Ovary (tissue), 7 donors: ENCODE measurements at regions not wholly inside any gene's neighbourhood (a gene's known extent, or its start where the extent isn't known, plus 50 kb on each side); places are given as distances from the start of the nearest gene placed in this dataset.

ENCODE experiments used
- DNase-seq, 5 donors: peaks; one replicate each; pipeline ENCODE4 v3.0.0-alpha.2; 2019 to 2020
- H3K27ac ChIP-seq, 2 donors: fragments of 200-600 bp; one replicate each; pipeline versions ENCODE4 v1.5.1 to v1.8.0; 2019 to 2022
- H3K27me3 ChIP-seq: fragments of 200-600 bp; one replicate; pipeline ENCODE4 v1.8.0; 2022
- H3K36me3 ChIP-seq: fragments of 200-600 bp; sonication (generic); one replicate; pipeline ENCODE4 v1.5.1; 2019
- H3K4me1 ChIP-seq: one replicate; pipeline ENCODE4 v1.8.1; 2013; ENCODE audit warnings: mild to moderate bottlenecking, moderate library complexity; ENCODE audit not compliant: insufficient read depth
- H3K4me3 ChIP-seq: fragments of 200-600 bp; sonication (generic); one replicate; pipeline ENCODE4 v1.5.1; 2017
- H3K9me3 ChIP-seq, 2 donors: fragments of 200-600 bp in 1 of 2; sonication (generic) in 1 of 2; one replicate each; pipeline versions ENCODE4 v1.5.1 to v1.8.1; 2013 to 2019; ENCODE audit warnings: mild to moderate bottlenecking in 1 of 2, moderate library complexity in 1 of 2
- CTCF ChIP-seq, 3 donors: fragments of 450-650 bp in 2 of 3; fragments of 200-600 bp in 1 of 3; IDR thresholded peaks; one replicate each; pipeline versions ENCODE4 v1.5.1 to v1.8.0; 2016 to 2022; ENCODE audit warnings: antibody characterized with exemption in 3 of 3, mild to moderate bottlenecking in 1 of 3
- EP300 ChIP-seq: sonication (generic); formaldehyde crosslinking; IDR thresholded peaks from one replicate; pipeline ENCODE4 v1.6.1; 2017; ENCODE audit warnings: antibody characterized with exemption
- POLR2A ChIP-seq: fragments of 450-650 bp; IDR thresholded peaks from one replicate; pipeline ENCODE4 v1.6.1; 2017; ENCODE audit warnings: antibody characterized with exemption, mild to moderate bottlenecking, moderate library complexity
- WGBS, 3 donors: extraction: QIAGEN DNeasy Blood & Tissue Kit in 1 of 3; methylation state at CpG; one replicate each; pipeline versions ENCODE4 v1.1.5 to v1.1.7; 2013 to 2017; 5-methylcytosine and 5-hydroxymethylcytosine counted together
- intact Hi-C, 4 donors: fragments of 100-400 bp; cut with DNase I; formaldehyde crosslinking; loops; one replicate each; pipeline versions ENCODE4 v1.11.0 to v1.15.1; 2022 to 2023
- donor health status: DM: no; HTN: no; CAD: no; lungs with moderate emphysema.
- donor health status: DM: no; HTN: no; CAD: no.
- donor health status: Bipolar disorder and iron deficiency.
- donor health status: DM: no; HTN: no; CAD: no.
- donor health status: DM: yes; HTN: yes; CAD: no.

- no peaks in the 10 kb centered on the region for H3K4me1 ChIP-seq
- H3K9me3 ChIP-seq: no peaks in the 10 kb centered on the region
- H3K27ac ChIP-seq: no peak overlapping the region
- no peak for DNase-seq
- TF ChIP-seq CTCF (IDR thresholded peaks at IDR 0.05) (no peak), EP300 (no peak), POLR2A (no peak)
- no peaks in the 10 kb centered on the region for H3K36me3 ChIP-seq
- WGBS, 3 donors: 64 to 70% (median 69%) methylated on average over 1 of the region's 1 CpG
- no peaks in the 10 kb centered on the region for H3K27me3 ChIP-seq
- intact Hi-C loops: no loop called here
- H3K4me3 ChIP-seq: no peak overlapping the region
Measured at GRCh38 chr4:137082061-137082460, 450.2 kb downstream of the PCDH18 start.

- DNase-seq: peak in 1 of 5 donors; percentile 17
- WGBS, 3 donors: 74 to 93% (median 81%) methylated on average over 3 of the region's 3 CpGs
- no peaks in the 10 kb centered on the region for H3K27me3 ChIP-seq
- H3K27ac ChIP-seq: no peak overlapping the region
- TF ChIP-seq EP300: no peak
- TF ChIP-seq CTCF (IDR thresholded peaks at IDR 0.05): no peak
- no peak for TF ChIP-seq POLR2A
- H3K36me3 ChIP-seq: no peaks in the 10 kb centered on the region
- H3K4me1 ChIP-seq: no peaks in the 10 kb centered on the region
- H3K9me3 ChIP-seq: no peaks in the 10 kb centered on the region
- intact Hi-C loops: no loop called here
- H3K4me3 ChIP-seq: no peak overlapping the region
Measured at GRCh38 chr4:137076908-137077307, 455.4 kb downstream of the PCDH18 start.

GRCh38 chr4:137075586-137075985, 456.7 kb downstream of the PCDH18 start:
- no peak for TF ChIP-seq EP300
- TF ChIP-seq CTCF (IDR thresholded peaks at IDR 0.05): no peak
- no peak for TF ChIP-seq POLR2A
- WGBS, 3 donors: 80 to 89% (median 81%) methylated on average over 4 of the region's 4 CpGs
- Histone ChIP-seq H3K4me1 (no peaks in the 10 kb centered on the region), H3K27ac (no peak overlapping the region), H3K27me3 (no peaks in the 10 kb centered on the region), H3K36me3 (no peaks in the 10 kb centered on the region), H3K9me3 (no peaks in the 10 kb centered on the region), H3K4me3 (no peak overlapping the region)
- intact Hi-C loops: no loop called here
- DNase-seq: no peak

- H3K27ac ChIP-seq: no peak overlapping the region
- H3K4me1 ChIP-seq: no peaks in the 10 kb centered on the region
- no peaks in the 10 kb centered on the region for H3K36me3 ChIP-seq
- no peaks in the 10 kb centered on the region for H3K9me3 ChIP-seq
- intact Hi-C loops: no loop called here
- H3K4me3 ChIP-seq: no peak overlapping the region
- 71 to 95% (median 78%) methylated on average over 2 of the region's 2 CpGs for WGBS, 3 donors
- TF ChIP-seq POLR2A (no peak), EP300 (no peak), CTCF (IDR thresholded peaks at IDR 0.05) (no peak)
- DNase-seq: no peak
- H3K27me3 ChIP-seq: no peaks in the 10 kb centered on the region
Measured at GRCh38 chr4:137070614-137071013, 461.7 kb downstream of the PCDH18 start.

GRCh38 chr4:137069473-137069872, 462.8 kb downstream of the PCDH18 start:
- H3K4me1 ChIP-seq: no peaks in the 10 kb centered on the region
- no peak for DNase-seq
- no peaks in the 10 kb centered on the region for H3K36me3 ChIP-seq
- intact Hi-C loops: no loop called here
- H3K27ac ChIP-seq: no peak overlapping the region
- no peak overlapping the region for H3K4me3 ChIP-seq
- WGBS, 3 donors: 87 to 90% (median 88%) methylated on average over 2 of the region's 2 CpGs
- H3K9me3 ChIP-seq: no peaks in the 10 kb centered on the region
- H3K27me3 ChIP-seq: no peaks in the 10 kb centered on the region
- TF ChIP-seq CTCF (IDR thresholded peaks at IDR 0.05): no peak
- no peak for TF ChIP-seq POLR2A
- no peak for TF ChIP-seq EP300
